ENCODE measurements at regions not wholly inside any gene's neighbourhood (a gene's known extent, or its start where the extent isn't known, plus 50 kb on each side); places are given as distances from the start of the nearest gene placed in this dataset.
"Not testable (repeated sequence)": the region's sequence is repeated elsewhere in the genome, so short reads cannot be mapped to it uniquely, and the experiment has no call there.

- ATAC-seq (no peak), DNase-seq (ENCODE audit: low spot score) (no peak)
These were observed 945.9 kb downstream of the GRID1 start for GRCh38 chr10:85420501-85421191.

DNA sequence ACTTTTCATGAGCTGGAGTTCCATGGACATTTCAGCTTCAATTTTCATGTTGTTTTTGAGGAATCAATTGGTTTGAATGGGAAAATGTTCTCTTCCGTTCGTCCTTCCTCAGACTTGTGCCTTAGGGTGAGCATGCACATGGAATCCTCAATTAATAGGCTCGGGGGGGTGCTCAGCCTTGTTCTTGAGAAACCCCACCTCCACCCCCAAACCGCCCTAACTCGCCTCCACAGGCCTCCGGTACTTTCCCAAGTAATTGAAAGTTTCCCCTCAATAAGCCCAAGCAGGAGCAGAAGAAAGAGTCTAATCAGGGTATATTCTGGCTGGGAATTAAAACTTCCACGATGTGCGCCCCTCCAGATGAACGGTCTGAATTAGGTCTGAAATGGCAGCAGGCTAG, 945.2 kb downstream of the GRID1 start:
- DNase-seq (ENCODE audit: low spot score) (no peak), ATAC-seq (no peak)

- DNase-seq (ENCODE audit: low spot score) (no peak), ATAC-seq (no peak)
These were observed 937.5 kb downstream of the GRID1 start for GRCh38 chr10:85429126-85429525.

- DNase-seq (ENCODE audit: low spot score), result no peak
- no peak for ATAC-seq
These were observed 935.6 kb downstream of the GRID1 start for GRCh38 chr10:85430991-85431390.

DNA sequence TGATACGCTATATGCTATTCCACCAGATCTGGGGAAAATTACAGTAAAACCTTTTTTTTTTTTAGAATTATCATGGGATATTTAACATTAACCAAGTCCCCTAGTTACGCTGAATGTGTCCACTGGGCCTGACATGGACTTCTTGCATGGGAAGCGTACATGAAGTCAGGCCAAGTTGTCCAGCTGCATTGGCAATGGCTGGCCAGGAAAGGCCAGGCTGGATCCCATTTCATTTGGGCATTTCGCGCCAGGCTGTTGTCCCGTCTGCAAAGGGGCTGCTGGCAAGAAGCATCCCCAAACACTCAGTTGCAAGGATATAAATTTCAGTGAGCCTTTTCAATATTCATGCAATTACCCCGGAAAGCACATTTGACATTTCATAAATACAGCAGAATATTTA, 933.3 kb downstream of the GRID1 start:
- ATAC-seq (no peak), DNase-seq (ENCODE audit: low spot score) (no peak)

DNA sequence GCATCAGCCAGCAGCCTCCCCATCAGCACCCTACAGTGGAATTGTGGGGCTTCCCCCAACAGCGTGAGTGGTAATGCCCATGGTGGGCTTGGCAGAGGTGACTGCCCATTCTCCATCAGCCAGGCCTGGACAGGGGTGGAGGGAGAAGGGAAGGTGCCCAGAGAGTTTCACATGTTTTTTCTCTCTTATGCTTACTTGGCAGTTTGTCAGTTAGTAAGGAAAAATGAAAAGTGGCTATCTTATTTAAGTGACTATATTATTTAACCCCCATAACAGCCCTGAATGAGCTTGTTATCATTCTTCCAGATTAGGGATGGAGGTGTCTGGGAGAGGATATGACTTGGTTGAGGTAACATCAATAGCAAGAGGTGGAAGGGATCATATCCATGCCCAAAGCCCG, 921.7 kb downstream of the GRID1 start:
- DNase-seq (ENCODE audit: low spot score) (no peak), ATAC-seq (no peak)

DNA sequence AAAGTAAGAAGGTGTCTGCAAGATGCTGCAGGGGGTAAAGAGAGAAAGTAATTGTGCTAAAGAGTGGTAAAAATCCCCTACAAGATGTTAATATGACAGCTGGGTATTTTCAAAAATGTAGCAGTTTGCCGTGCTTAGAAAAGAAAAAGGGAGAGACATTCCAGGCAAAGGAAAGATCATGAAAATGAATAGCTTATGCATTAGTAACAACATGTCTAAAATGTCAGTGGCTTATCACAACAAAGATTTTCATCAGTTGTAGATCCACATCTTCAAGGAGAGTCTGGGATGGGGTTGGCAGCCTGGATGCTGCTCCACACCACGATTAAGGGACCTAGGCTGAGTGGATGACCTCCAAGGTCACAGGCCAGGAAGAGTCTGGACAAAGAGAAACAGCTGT, 920.9 kb downstream of the GRID1 start:
- no peak for DNase-seq (ENCODE audit: low spot score)
- ATAC-seq, result no peak

DNA sequence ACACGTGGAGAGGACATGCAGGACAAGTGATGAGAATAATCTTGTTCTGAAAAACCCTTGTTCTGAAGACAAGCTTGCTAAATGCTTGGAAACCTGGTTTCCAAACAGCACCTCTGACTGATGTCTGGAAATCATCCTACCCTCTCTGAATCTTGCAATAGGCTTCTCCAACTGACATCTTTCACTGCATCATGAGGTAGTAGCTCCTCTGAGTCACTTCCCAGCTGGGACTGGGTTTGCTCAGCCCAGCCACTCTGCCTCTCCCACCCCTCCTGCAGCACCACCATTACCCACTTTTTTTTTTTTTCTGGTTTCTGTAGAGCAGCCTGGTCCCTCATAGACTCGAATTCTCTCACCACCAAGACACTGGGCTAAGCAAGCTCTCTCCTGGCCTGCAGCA, 919.8 kb downstream of the GRID1 start:
- DNase-seq (ENCODE audit: low spot score) (no peak), ATAC-seq (no peak)

DNA sequence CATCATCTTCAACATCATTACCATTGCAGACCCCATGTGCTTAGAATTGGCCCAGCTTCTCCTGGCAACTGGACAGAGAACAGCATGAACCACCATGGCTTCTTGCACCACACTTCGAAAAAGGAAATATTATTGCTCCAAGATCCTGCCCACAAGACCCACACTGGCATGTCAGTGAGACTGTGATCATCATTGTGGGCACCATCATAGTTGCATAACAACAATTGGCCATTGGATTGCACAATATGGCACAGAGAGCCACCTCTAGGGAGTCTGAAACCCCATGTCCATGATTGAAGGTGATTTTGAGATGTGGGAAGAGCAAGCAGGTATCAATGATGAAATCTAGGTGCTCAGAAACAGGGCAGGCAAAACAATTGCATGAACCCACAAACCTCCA, 918.9 kb downstream of the GRID1 start:
- ATAC-seq, result no peak

DNA sequence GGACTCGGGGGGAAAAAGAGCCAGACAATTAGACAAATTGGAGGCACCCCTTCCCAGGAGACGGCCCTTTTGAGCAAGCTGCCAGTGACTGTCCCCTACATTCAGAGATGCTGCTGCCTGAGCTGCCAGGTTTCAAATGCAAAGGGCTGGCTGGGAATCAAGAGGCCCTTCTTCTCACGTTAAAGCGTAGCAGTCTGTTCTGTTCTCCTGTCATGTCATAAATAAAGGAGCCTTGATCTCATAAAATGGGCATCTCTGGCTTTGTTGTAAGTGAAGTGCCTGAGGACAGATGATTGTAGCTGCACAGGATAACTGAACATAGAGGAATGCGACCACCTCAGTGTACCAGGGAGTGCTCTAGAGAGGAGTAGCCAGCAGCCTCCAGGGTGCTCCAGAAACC, 917.9 kb downstream of the GRID1 start:
- ATAC-seq (no peak), DNase-seq (ENCODE audit: low spot score) (no peak)

More for the DNA sequence above, 918.9 kb downstream of the GRID1 start:
- no peak for DNase-seq (ENCODE audit: low spot score)

DNA sequence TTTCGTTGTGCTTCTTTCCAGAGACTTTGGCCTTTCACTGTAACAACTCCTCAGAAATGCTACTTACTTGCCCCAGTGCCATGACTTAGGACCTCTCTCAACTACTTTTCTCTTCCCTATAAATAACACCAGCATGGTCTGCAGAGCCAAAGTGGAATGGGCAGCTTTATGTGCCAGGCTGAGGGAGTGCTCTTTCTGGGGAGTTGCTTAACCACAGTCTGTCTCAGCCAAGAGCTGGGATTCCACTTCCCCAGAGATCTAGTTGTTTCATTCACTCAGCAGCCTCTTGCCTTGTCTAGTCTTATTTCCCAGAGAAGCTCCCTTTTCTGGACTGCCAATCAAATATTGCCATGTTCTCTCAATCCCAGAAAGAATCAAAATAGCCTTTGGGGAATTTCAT, 912.2 kb downstream of the GRID1 start:
- DNase-seq (ENCODE audit: low spot score) (no peak), ATAC-seq (no peak)

- ATAC-seq (no peak), DNase-seq (ENCODE audit: low spot score) (no peak)
These were observed 909.4 kb downstream of the GRID1 start for GRCh38 chr10:85457191-85457590.

DNA sequence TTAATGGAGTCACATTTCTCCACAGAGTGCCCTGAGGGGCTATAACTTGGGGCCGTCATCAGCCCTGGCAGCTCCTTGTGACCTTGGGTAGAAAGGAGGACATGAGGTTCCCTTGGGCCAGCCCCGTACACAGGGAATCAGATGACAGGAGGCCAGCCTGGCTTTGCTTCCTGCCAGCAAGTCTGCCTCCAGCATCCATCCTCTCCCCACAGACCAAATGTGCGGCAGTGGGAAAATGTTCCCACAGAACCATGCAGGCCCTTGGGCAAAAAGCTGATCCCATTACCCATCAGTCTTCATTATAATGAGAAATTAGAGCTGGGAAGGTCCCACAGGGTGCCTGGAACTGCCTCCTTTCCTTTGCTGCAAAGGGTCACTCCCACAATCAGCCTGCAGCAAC, 908.3 kb downstream of the GRID1 start:
- DNase-seq (ENCODE audit: low spot score), result no peak

DNA sequence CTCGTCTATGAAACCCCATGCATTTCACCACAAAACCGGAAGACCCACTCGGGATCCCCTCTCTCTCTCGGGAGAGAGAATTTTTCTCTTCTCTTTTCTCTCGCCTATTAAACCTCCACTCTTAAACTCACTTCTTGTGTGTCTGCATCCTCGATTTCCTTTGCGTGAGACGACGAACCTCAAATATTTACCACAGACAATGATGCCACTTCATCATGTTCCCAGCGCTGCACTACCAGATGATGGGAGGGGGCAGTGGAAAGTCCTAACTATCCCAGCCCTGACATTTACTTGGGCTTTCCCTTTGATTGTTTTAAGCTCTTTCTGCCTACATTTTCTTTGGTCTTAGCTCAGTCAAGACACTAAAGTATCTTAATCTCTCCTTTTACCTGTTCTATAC, 906.7 kb downstream of the GRID1 start:
- DNase-seq (ENCODE audit: low spot score) (no peak), ATAC-seq (no peak)

More for the DNA sequence above, 908.3 kb downstream of the GRID1 start:
- no peak for ATAC-seq

DNA sequence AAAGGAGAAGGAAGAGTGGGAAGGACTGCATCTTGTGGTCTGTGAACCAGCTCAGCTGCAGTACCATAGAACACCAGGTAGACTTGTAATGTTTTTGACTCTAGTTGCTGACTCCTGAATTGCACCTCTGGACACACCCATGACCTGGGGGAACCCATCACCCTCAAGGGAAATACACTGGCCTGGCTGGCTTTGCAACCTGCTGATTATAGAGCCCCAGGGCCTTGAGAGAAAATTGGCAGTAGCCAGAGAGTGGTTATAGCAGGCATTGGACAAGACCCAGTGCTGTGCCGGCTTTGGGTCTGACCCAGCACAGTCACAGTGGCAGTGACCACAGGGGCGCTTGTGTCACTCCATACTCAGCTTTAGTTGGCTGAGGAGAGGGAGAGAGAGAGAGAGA, 902.3 kb downstream of the GRID1 start:
- ATAC-seq (no peak), DNase-seq (ENCODE audit: low spot score) (no peak)

GRCh38 chr10:85477979-85478378, 888.6 kb downstream of the GRID1 start:
- ATAC-seq (no peak), DNase-seq (ENCODE audit: low spot score) (no peak)

GRCh38 chr10:85490431-85490830, 876.2 kb downstream of the GRID1 start:
- no peak for DNase-seq (ENCODE audit: low spot score)
- no peak for ATAC-seq

GRCh38 chr10:85491652-85492051, 874.9 kb downstream of the GRID1 start:
- DNase-seq (ENCODE audit: low spot score) (no peak), ATAC-seq (no peak)

DNA sequence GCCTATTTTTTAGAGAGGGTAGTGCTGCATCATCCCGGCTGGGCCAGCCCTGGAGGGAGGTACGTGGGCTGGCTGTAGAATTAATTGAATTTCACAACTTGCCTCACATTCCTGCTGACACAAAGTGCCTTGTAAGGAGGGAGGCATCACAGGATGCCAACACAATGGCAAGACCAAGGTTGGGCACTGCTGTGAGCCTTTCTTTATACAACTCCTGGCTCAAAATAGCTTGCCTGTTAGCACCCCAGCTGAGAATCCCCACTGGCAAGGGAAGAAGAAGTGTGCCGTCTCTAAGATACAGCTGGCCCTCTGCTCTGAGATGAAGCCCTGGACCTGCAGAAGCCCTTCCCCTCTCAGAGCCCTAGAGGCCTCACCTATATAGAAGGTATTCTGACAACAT, 873.9 kb downstream of the GRID1 start:
- ATAC-seq (no peak), DNase-seq (ENCODE audit: low spot score) (no peak)

DNA sequence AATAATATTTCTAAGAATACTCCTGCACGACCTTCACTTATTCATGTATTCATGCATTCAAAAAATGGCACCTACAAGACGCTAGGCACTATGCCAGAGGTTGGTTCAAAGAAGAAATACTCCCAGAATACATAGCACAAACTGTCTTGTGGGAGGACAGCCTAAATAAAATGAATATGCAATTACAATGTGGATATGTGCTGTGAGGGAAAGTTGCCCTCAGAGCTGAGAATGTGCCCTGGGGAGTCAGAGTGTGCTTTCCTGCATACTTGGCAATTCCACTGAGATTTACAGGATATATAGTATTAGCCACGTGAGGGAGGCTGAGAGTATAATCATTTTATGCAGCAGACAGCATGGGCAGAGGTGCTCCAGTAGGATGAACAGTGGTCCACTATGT, 872.9 kb downstream of the GRID1 start:
- ATAC-seq, result no peak

GRCh38 chr10:85504641-85505040, 862.0 kb downstream of the GRID1 start:
- not testable (repeated sequence) for ATAC-seq; DNase-seq (ENCODE audit: low spot score)

More for the DNA sequence above, 872.9 kb downstream of the GRID1 start:
- DNase-seq (ENCODE audit: low spot score), result no peak

DNA sequence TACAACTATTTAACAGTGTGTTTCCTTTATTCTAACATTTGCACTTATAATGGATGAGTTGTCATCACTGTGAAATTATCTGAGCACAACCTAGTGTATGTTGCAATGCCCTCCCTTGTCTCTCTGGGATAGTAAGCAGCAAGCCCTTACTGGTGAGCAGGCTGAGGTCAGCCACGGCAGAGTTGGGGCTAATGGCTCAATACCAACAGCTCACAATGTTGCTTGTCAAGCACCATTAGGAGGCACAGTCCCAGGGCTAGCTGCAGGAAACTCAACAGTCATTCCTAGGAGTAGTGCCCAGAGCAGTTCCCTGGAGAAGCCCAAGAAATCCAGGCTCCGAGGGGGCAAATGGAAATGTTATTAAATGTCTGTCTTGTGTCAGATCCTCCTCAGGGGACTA, 858.4 kb downstream of the GRID1 start:
- DNase-seq (ENCODE audit: low spot score), result no peak
- no peak for ATAC-seq

DNA sequence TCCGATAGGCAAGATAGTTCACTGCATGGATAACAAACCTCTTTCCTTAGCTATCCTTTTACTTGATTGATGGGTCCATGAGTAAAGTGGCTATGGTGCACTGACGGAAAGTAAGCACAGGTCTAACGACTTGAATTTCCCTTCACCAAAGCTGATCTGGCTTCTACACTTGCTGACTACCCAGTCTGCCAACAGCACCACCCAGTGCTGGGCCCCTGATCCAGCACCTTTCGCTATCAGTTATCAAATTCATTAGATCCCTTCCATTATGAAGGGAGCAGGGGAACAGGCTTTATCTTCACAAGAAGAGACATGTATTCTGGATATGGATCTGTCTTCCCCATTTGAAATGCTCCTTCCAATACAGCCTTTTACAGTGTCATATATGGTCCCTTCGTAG, 855.9 kb downstream of the GRID1 start:
- ATAC-seq (peak; percentile 64), DNase-seq (ENCODE audit: low spot score) (no peak)

Measured in left lobe of liver (tissue), 2 donors.